Panc1 (cell line): ENCODE measurements at regions not wholly inside any gene's neighbourhood (a gene's known extent, or its start where the extent isn't known, plus 50 kb on each side); places are given as distances from the start of the nearest gene placed in this dataset.

Source experiments
- TCF7L2 ChIP-seq: IDR thresholded peaks from 2 replicates; pipeline ENCODE4 v1.6.1; 2011; ENCODE audit warnings: mild to moderate bottlenecking, low read depth, low read length, inconsistent platforms
- TF ChIP-seq, protein P1 (sequence below): fragments of 450-650 bp; IDR thresholded peaks from 2 replicates; pipeline ENCODE4 v1.5.1; 2017; ENCODE audit warnings: mild to moderate bottlenecking

GRCh38 chr11:119874660-119875238, 145.7 kb upstream of the NECTIN1 start:
- no peak for TF ChIP-seq TCF7L2
- TF ChIP-seq, protein P1, sequence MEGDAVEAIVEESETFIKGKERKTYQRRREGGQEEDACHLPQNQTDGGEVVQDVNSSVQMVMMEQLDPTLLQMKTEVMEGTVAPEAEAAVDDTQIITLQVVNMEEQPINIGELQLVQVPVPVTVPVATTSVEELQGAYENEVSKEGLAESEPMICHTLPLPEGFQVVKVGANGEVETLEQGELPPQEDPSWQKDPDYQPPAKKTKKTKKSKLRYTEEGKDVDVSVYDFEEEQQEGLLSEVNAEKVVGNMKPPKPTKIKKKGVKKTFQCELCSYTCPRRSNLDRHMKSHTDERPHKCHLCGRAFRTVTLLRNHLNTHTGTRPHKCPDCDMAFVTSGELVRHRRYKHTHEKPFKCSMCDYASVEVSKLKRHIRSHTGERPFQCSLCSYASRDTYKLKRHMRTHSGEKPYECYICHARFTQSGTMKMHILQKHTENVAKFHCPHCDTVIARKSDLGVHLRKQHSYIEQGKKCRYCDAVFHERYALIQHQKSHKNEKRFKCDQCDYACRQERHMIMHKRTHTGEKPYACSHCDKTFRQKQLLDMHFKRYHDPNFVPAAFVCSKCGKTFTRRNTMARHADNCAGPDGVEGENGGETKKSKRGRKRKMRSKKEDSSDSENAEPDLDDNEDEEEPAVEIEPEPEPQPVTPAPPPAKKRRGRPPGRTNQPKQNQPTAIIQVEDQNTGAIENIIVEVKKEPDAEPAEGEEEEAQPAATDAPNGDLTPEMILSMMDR, result no peak
